ENCODE measurements at regions not wholly inside any gene's neighbourhood (a gene's known extent, or its start where the extent isn't known, plus 50 kb on each side); places are given as distances from the start of the nearest gene placed in this dataset.
"Not testable (repeated sequence)": the region's sequence is repeated elsewhere in the genome, so short reads cannot be mapped to it uniquely, and the experiment has no call there.

DNA sequence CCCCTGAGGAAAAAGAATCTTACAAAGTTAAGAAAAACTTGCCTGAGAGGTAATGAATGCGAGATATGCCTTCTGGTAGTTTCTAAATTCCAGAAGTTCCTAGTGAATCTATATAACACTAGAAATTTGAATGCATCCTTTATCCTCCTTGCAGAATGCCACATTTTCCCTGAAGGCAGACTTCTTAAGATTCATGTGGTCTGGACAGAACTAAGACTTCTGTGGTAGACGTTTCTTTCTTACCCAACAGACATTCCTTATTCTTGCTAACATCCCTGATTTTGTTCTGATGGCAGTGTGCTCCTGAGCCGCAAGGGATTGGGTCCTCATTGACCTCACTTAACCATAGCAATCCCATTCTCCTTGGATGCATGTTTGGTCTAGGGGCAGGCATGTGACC, 121.3 kb upstream of the PAPPA2 start:
- POLR2A ChIA-PET = no interaction called here
- H3K4me3 Mint-ChIP-seq = no peak overlapping the region
- H3K4me1 ChIP-seq (ENCODE audit: insufficient read depth, low read length) = no peaks in the 10 kb centered on the region
- no peaks in the 10 kb centered on the region for H3K36me3 ChIP-seq (ENCODE audit: insufficient read depth, low read length)
- peaks cover 10 to 27% (median 20%) of the 10 kb centered on the region in 5 donors for H3K9me3 Mint-ChIP-seq
- H3K27me3 Mint-ChIP-seq = peaks cover 6 to 15% of the 10 kb centered on the region in 2 donors
- H3K4me1 Mint-ChIP-seq = no peaks in the 10 kb centered on the region
- no peak overlapping the region for H3K27ac Mint-ChIP-seq
- no peak for DNase-seq
- no peak overlapping the region for H3K4me3 ChIP-seq (ENCODE audit: low read length)
- H3K27ac ChIP-seq (ENCODE audit: low read depth, low read length) = no peak overlapping the region
- H3K27me3 ChIP-seq (ENCODE audit: insufficient read depth, low read length, poor library complexity, severe bottlenecking) = no peaks in the 10 kb centered on the region
- no peaks in the 10 kb centered on the region for H3K36me3 Mint-ChIP-seq
- CTCF ChIA-PET = no interaction called here
- no peaks in the 10 kb centered on the region for H3K9me3 ChIP-seq (ENCODE audit: low read length)

DNA sequence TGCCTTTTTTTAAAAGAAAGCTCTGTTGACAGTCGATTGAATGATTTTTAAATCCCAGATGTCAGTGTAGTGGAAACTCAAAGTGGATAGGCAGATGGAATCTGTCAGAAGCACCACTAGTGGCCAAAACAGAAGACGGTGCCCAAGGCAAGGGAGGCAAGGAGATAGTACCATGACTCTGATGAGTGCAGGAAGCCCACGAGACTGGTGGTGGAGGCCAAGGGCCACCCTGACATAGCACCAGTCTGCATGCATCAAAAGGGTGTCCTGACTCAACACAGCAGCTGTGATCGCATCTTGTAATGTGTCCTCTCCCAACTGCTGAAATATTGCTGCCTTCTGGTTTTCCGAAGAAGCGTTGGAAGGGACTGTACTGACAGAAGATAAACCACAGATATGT, 124.1 kb upstream of the PAPPA2 start:
- H3K36me3 Mint-ChIP-seq = no peaks in the 10 kb centered on the region

DNA sequence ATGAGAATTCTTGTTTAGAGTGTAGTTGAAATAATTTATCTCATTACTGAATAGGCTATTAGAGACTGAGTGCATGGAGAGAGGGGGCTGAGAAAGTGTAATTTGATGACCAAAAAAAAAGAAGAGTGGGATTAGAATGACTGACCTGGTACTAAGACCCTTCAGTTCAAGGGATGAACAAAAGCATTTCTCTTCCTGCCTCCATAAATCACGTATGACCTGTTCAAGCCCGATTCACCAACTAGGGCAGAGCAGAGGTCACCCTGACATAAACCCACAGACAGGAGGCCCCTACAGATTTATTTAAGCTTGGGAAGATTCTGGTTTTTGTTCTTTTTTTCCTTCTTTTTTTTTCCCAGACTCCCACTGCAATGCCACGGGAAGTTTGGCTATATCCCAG, 123.7 kb upstream of the COP1 start:
- no peak overlapping the region for H3K27ac Mint-ChIP-seq
- no peak overlapping the region for H3K4me3 Mint-ChIP-seq
- DNase-seq = no peak
- Histone ChIP-seq H3K4me1 (ENCODE audit: insufficient read depth, low read length) (no peaks in the 10 kb centered on the region), H3K9me3 (ENCODE audit: low read length) (no peaks in the 10 kb centered on the region), H3K4me3 (ENCODE audit: low read length) (no peak overlapping the region), H3K36me3 (ENCODE audit: insufficient read depth, low read length) (no peaks in the 10 kb centered on the region), H3K27me3 (ENCODE audit: insufficient read depth, low read length, poor library complexity, severe bottlenecking) (no peaks in the 10 kb centered on the region), H3K27ac (ENCODE audit: low read depth, low read length) (no peak overlapping the region)
- ChIA-PET POLR2A (no interaction called here), CTCF (no interaction called here)
- peaks cover 2 to 6% of the 10 kb centered on the region in 2 donors for H3K27me3 Mint-ChIP-seq
- H3K4me1 Mint-ChIP-seq = no peaks in the 10 kb centered on the region
- H3K9me3 Mint-ChIP-seq = peaks cover 0 to 2% (median 0%) of the 10 kb centered on the region in 5 donors
- no peaks in the 10 kb centered on the region for H3K36me3 Mint-ChIP-seq

More for the DNA sequence above, 124.1 kb upstream of the PAPPA2 start:
- Histone ChIP-seq H3K4me3 (ENCODE audit: low read length) (no peak overlapping the region), H3K27ac (ENCODE audit: low read depth, low read length) (no peak overlapping the region), H3K9me3 (ENCODE audit: low read length) (no peaks in the 10 kb centered on the region), H3K27me3 (ENCODE audit: insufficient read depth, low read length, poor library complexity, severe bottlenecking) (no peaks in the 10 kb centered on the region), H3K4me1 (ENCODE audit: insufficient read depth, low read length) (no peaks in the 10 kb centered on the region), H3K36me3 (ENCODE audit: insufficient read depth, low read length) (no peaks in the 10 kb centered on the region)
- no peak for DNase-seq
- H3K4me1 Mint-ChIP-seq = no peaks in the 10 kb centered on the region
- H3K27ac Mint-ChIP-seq = peak overlapping the region in 1 of 8 donors; percentile 40
- H3K4me3 Mint-ChIP-seq = no peak overlapping the region
- H3K27me3 Mint-ChIP-seq = peaks cover 3 to 23% of the 10 kb centered on the region in 2 donors
- ChIA-PET CTCF (no interaction called here), POLR2A (no interaction called here)
- H3K9me3 Mint-ChIP-seq = peaks cover 0 to 7% (median 4%) of the 10 kb centered on the region in 5 donors

DNA sequence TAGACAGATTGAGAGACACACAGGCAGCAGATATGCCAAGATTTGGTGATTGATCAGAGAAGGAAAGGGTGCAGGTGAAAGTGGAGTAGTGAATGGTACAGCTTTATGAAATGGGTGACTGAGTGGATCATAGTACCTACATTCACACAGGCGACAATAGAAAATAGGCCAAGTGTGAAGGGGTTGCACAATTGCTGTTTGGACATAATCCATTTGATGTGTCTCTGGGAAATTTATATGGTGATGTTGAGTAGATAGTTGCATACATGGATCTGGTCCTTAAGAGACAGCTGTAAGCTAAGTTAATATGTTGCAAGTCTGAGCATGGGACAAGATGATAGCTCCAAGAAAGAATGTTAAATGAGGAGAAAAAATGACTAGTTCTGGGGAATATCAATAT, 118.6 kb upstream of the COP1 start:
- no peaks in the 10 kb centered on the region for H3K9me3 ChIP-seq (ENCODE audit: low read length)
- no peaks in the 10 kb centered on the region for H3K36me3 ChIP-seq (ENCODE audit: insufficient read depth, low read length)
- Mint-ChIP-seq H3K27me3 (peaks cover 5 to 9% of the 10 kb centered on the region in 2 donors), H3K36me3 (no peaks in the 10 kb centered on the region), H3K4me1 (no peaks in the 10 kb centered on the region), H3K27ac (no peak overlapping the region), H3K4me3 (no peak overlapping the region), H3K9me3 (peaks cover 0 to 4% (median 0%) of the 10 kb centered on the region in 5 donors)
- CTCF ChIA-PET = no interaction called here
- no peak overlapping the region for H3K4me3 ChIP-seq (ENCODE audit: low read length)
- H3K27ac ChIP-seq (ENCODE audit: low read depth, low read length) = no peak overlapping the region
- H3K4me1 ChIP-seq (ENCODE audit: insufficient read depth, low read length) = no peaks in the 10 kb centered on the region
- DNase-seq = no peak
- H3K27me3 ChIP-seq (ENCODE audit: insufficient read depth, low read length, poor library complexity, severe bottlenecking) = no peaks in the 10 kb centered on the region
- POLR2A ChIA-PET = no interaction called here

DNA sequence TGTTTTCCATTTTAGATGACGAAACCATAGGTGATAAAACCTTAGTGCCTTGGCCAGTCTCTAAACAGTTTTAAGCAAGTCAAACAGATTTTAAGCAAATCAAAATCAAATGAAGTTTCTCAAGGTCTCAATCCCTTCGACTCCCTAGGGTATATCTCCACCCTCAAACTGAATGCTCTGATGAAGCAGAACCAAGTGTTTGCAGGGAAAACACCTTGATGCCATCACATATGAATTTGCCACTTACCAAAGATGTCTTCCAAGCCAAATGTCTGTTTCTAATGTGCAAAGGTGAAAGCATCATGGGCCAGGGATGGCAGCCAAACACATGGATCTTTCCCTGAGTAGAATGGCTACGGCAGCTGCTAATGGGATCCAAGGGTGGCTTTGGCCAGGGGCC, 116.4 kb upstream of the COP1 start:
- no peak overlapping the region for H3K27ac Mint-ChIP-seq
- POLR2A ChIA-PET = no interaction called here
- CTCF ChIA-PET = no interaction called here

DNA sequence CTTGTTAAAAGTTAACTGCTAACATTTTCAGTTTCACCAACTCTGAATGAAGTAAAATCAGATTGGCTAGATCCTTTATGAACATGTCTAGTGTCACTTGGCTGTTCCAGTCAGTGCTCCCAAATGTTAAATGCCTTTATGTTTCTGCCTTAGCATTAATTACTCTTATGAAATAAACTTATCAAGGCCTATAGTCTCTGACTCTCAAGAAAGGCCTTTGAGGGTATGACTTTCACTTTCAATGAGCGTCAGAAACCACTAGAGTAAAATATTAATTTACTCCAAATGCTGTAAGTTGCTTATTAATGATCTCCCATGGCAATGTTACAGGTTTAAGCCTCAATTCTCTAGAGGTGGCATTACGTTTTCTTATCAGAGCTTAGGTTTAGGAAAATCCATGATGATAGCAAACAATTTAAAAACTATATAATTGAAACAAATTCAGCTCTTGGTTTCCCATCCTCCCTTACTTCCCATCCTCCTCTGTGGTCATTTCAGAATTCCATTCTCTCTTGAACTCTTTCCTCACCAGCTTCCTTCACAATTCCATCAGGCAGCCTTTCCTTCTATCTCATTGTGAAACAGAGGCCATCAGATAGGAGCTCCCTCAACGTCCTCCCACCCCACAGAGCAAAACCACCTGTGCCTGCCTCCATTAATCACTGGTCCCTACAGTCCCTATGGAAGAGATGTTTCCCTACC, 108.6 kb upstream of the COP1 start:
- ChIA-PET POLR2A (no interaction called here), CTCF (no interaction called here)
- Mint-ChIP-seq H3K9me3 (peaks cover 0 to 9% (median 2%) of the 10 kb centered on the region in 5 donors), H3K36me3 (no peaks in the 10 kb centered on the region), H3K4me1 (peaks cover 0 to 7% (median 0%) of the 10 kb centered on the region in 3 donors), H3K27me3 (peaks cover 1 to 5% of the 10 kb centered on the region in 2 donors), H3K27ac (no peak overlapping the region), H3K4me3 (peak overlapping the region in 1 of 7 donors; percentile 42)
- no peak overlapping the region for H3K4me3 ChIP-seq (ENCODE audit: low read length)
- no peaks in the 10 kb centered on the region for H3K27me3 ChIP-seq (ENCODE audit: insufficient read depth, low read length, poor library complexity, severe bottlenecking)
- H3K27ac ChIP-seq (ENCODE audit: low read depth, low read length) = no peak overlapping the region
- no peaks in the 10 kb centered on the region for H3K9me3 ChIP-seq (ENCODE audit: low read length)
- no peak for DNase-seq
- H3K36me3 ChIP-seq (ENCODE audit: insufficient read depth, low read length) = no peaks in the 10 kb centered on the region
- no peaks in the 10 kb centered on the region for H3K4me1 ChIP-seq (ENCODE audit: insufficient read depth, low read length)

More for the DNA sequence above, 116.4 kb upstream of the COP1 start:
- Mint-ChIP-seq H3K9me3 (peaks cover 0 to 4% (median 0%) of the 10 kb centered on the region in 5 donors), H3K36me3 (no peaks in the 10 kb centered on the region), H3K4me1 (no peaks in the 10 kb centered on the region), H3K27me3 (peaks cover 5 to 12% of the 10 kb centered on the region in 2 donors), H3K4me3 (no peak overlapping the region)
- Histone ChIP-seq H3K36me3 (ENCODE audit: insufficient read depth, low read length) (no peaks in the 10 kb centered on the region), H3K4me1 (ENCODE audit: insufficient read depth, low read length) (no peaks in the 10 kb centered on the region), H3K9me3 (ENCODE audit: low read length) (no peaks in the 10 kb centered on the region), H3K27me3 (ENCODE audit: insufficient read depth, low read length, poor library complexity, severe bottlenecking) (no peaks in the 10 kb centered on the region), H3K4me3 (ENCODE audit: low read length) (no peak overlapping the region), H3K27ac (ENCODE audit: low read depth, low read length) (no peak overlapping the region)
- no peak for DNase-seq

DNA sequence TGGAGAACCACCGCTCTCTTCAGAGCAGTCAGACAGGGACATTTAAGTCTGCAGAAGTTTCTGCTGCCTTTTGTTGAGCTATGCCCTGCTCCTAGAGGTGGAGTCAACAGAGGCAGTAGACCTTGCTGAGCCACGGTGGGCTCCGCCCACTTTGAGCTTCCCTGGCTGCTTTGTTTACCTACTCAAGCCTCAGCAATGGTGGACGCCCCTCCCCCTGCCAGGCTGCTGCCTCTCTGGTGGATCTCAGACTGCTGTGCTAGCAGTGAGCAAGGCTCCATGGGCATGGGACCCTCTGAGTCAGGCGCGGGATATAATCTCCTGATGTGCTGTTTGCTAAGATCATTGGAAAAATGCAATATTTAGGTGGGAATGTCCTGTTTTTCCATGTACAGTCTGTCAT, 89.5 kb upstream of the COP1 start:
- DNase-seq; H3K4me3 Mint-ChIP-seq; H3K27ac ChIP-seq (ENCODE audit: low read depth, low read length); H3K27ac Mint-ChIP-seq; H3K4me1 ChIP-seq (ENCODE audit: insufficient read depth, low read length); H3K36me3 ChIP-seq (ENCODE audit: insufficient read depth, low read length); H3K27me3 Mint-ChIP-seq; H3K36me3 Mint-ChIP-seq; POLR2A ChIA-PET; H3K27me3 ChIP-seq (ENCODE audit: insufficient read depth, low read length, poor library complexity, severe bottlenecking); H3K4me1 Mint-ChIP-seq; H3K9me3 ChIP-seq (ENCODE audit: low read length); H3K4me3 ChIP-seq (ENCODE audit: low read length); CTCF ChIA-PET: not testable (repeated sequence)
- peaks cover 22 to 38% (median 33%) of the 10 kb centered on the region in 5 donors for H3K9me3 Mint-ChIP-seq

DNA sequence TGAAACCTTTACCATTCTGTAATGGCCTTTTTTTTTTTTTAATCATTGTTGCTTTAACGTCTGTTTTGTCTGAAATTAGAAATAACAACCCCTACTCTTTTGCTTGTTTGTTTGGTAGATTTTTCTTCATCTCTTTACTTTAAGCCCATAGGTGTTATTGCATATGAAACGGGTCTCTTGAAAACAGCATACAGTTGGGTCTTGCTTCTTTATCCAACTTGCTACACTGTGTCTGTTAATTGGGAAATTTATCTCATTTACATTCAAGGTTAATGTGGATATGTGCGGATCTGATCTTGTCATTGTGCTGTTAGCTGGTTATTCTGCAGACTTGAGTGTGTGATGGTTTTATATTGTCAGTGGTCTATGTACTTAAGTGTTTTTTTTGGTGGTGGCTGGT, 78.9 kb upstream of the COP1 start:
- Histone ChIP-seq H3K4me1 (ENCODE audit: insufficient read depth, low read length) (no peaks in the 10 kb centered on the region), H3K4me3 (ENCODE audit: low read length) (no peak overlapping the region), H3K9me3 (ENCODE audit: low read length) (no peaks in the 10 kb centered on the region), H3K27me3 (ENCODE audit: insufficient read depth, low read length, poor library complexity, severe bottlenecking) (no peaks in the 10 kb centered on the region), H3K27ac (ENCODE audit: low read depth, low read length) (no peak overlapping the region), H3K36me3 (ENCODE audit: insufficient read depth, low read length) (no peaks in the 10 kb centered on the region)
- H3K27me3 Mint-ChIP-seq = peaks cover 6 to 53% of the 10 kb centered on the region in 2 donors
- POLR2A ChIA-PET = no interaction called here
- H3K9me3 Mint-ChIP-seq = peaks cover 31 to 44% (median 43%) of the 10 kb centered on the region in 5 donors
- CTCF ChIA-PET = no interaction called here
- H3K36me3 Mint-ChIP-seq = peaks cover 0 to 20% (median 0%) of the 10 kb centered on the region in 3 donors
- H3K4me3 Mint-ChIP-seq = no peak overlapping the region
- no peak overlapping the region for H3K27ac Mint-ChIP-seq
- no peaks in the 10 kb centered on the region for H3K4me1 Mint-ChIP-seq
- no peak for DNase-seq
